ENCODE measurements at regions not wholly inside any gene's neighbourhood (a gene's known extent, or its start where the extent isn't known, plus 50 kb on each side); places are given as distances from the start of the nearest gene placed in this dataset.
A peak's percentile ranks its signal among the peaks of the same experiment; 100 is the strongest.
"Not testable (repeated sequence)": the region's sequence is repeated elsewhere in the genome, so short reads cannot be mapped to it uniquely, and the experiment has no call there.

DNA sequence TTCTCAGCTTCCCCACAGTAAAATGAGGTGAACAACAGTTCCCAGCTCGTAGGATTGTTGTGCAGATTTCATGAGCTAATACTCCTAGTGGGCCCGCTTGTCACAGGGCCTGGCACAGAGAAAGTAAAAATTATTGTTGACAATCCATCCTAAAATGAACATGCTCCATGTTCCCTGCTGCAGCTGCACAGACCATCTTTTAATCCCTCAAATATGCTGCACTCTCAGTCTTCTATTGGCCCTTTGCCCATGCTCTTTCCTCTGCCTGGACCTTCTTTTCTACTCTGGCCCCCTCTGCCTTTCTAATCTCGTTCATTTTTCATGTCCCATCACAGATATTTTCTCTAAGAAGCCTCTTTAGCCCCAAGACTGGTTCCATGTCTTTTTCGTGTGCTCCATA is 117.7 kb upstream of the NR3C1 start:
- no peak for DNase-seq

DNA sequence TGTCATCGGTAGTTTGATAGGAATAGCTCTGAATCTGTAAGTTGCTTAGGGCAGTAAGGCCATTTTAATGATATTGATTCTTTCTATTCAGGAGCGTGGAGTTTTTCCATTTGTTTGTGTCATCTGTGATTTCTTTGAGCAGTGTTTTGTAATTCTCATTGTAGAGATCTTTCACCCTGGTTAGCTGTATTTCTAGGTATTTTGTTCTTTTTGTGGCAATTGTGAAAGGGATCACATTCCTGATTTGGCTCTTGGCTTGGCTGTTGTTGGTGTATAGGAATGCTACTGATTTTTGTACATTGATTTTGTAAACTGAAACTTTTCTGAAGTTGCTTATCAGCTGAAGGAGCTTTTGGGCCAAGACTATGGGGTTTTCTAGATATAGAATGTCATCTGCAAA is 115.7 kb upstream of the NR3C1 start:
- not testable (repeated sequence) for DNase-seq

DNA sequence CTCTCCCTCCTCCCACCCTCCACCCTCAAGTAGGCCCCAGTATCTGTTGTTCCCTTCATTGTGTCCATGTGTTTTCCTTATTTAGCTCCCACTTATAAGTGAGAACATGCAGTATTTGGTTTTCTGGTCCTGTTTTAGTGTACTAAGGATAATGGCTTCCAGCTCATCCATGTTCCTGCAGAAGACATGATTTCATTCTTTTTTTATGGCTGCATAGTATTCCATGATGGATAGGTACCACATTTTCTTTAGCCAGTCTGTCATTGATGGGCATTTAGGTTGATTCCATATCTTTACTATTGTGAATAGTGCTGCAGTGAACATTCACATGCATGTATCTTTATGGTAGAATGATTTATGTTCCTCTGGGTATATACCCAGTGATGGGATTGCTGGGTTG is 114.3 kb upstream of the NR3C1 start:
- not testable (repeated sequence) for DNase-seq

DNA sequence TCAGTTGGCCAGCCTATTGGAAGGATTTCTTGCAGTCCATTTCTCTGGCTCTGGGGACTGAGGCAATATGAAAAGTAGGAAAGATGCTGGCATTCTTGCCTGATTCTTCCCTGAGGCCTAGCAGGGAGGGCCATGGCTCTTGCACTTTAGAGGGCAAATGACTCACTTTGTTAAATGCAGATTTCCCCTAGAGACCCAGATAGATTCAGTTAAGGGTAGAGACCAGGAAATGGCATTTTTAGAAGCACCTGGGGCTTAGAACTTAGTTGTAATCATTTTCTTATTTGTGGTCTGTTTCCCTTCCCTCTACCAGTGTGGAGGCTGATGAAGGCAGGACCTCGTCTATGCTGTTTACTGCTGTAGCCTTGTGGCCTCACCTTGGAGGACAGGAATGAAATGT is 112.8 kb upstream of the NR3C1 start:
- DNase-seq = no peak

DNA sequence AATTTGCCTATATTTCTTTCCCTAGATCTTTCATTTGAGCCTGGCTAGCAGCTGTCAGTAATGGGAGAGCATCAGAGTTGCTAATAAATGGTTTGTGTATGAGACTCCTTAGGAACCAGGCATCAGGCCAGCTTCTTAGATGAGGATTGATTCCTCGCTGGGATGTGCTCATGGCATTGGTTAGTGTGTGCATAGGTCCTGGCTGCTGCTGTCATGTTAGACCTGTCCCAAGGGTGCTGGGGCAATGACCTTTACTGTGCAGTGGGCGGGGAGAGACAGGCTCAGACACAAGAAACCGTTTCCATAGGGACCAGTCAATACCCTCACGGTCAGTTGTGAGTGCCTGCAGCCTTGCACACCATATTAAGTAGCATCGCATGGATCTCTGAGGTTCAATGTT is 112.3 kb upstream of the NR3C1 start:
- peak; percentile 69 for DNase-seq

DNA sequence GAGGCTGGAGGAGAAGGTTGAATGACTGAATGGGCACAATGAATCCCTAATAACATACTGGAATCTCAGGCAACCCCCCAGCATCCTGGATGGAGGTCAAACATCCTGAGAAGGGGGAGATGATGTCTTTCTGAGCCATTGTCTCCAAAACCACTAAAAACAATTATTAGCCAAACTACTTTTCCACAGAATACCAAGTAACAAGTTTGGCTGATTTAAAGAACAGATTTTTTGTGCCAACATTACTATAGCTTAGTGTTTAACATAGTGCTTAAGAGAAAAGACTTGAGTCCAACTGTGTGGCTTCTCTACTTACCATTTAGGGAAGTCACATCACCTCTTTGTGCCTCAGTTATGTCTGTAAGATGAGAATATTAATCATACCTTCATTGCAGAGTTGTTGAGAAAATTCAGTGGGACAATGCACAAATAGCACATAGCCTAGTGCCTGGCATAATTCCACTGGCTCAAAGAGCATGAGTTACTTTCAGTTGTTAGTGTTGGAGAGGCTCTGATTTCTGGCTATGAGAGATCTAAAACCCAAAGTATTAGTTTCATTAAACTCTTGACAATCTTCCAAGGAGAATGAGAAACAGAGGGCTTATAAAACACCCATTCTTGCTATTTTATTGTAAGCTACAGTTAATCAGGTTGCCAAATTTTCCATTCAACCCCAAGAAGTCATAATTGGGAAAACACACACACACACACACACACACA is 111.3 kb upstream of the NR3C1 start:
- peak; percentile 68 for DNase-seq

DNA sequence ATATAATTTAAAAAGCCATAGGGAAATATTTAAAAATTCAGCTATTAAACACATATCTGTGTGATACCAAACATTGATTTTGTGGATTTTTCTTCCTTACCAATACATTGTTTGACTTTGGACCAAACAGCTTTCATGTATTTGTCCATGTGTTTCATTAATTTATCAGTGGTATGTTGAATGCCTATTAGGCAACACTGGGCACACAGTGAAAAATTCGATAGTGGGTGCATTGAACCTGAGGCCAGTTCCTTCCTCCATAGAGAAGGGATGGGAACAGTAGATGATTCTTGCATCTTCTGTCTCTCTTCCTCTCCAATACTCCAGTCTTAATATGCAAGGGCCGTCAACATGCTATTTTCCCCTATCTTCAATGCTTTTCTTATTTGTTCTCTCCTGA is 110.2 kb upstream of the NR3C1 start:
- no peak for DNase-seq

DNA sequence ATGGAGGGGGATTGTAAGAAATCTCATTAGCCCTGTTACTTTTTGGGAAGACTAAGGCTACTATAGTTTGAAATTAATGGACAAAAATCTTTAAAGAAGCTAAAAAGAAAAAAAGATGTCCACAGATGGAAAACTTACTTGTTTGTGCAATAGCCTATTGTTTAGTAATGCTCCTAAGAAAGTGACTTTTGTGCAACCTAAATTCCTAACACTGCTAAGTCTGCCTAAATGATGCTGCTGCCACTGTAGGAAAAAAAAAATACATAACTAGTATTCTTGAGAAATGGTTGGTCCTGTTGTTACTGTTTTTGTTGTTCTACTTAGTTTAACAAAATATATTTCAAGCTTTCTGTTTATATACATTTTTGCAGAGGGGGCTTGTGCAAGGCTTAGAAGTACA is 108.2 kb upstream of the NR3C1 start:
- no peak for DNase-seq

DNA sequence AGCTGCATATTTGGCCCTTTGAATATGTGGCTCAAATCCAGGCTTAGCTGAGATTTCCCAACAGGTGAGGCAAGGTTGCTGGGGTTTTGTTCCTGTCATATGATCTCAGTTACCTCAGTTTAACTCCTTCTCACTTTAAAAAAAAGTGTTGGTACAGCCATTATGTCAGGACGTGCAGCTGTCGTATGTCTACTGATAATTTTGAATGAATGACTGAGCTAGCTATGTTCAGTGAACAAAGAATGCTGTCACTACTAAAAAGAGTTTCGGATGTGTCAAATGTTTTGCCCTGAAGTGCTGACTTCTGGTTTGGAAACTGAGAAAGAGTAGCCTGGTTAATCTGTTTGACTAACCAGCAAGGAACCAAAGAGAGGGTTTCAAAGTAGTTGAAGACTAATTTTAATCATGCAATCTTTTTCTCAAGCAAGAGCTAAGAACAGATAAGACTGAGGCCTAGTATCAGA is 106.3 kb upstream of the NR3C1 start:
- DNase-seq = no peak

DNA sequence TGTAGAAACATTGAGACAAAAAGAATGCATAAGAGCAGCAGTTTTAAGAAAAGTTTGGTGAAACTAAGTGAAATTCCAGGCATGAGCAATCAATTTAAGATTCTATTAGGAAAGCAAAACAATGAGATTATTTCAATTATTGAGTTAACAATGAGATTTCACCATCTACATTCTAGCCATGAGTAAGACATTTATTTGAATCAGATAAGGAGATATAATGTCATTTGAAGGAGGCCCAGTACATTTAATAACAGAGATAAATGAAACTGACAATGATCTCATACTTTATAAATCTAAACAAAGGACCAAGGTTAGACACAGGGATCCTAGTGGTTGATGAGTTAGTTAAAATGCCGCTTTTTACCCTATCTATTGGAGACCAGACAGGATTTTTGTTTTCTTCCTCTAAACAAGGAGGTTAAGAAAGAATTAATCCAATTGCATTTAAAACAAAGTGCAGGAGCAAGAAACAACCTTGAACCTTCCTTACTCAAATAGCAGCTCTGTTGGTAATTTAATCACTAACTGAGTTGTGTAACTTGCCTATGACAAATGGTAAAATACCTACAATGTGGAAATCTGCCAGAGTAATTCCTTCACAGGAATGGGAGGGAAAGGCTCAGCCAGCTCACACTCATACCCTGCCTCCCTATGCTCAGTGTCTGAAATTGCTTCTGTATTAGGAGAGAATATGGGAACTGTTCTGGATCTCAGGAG is 103.5 kb upstream of the NR3C1 start:
- DNase-seq = peak; percentile 96

DNA sequence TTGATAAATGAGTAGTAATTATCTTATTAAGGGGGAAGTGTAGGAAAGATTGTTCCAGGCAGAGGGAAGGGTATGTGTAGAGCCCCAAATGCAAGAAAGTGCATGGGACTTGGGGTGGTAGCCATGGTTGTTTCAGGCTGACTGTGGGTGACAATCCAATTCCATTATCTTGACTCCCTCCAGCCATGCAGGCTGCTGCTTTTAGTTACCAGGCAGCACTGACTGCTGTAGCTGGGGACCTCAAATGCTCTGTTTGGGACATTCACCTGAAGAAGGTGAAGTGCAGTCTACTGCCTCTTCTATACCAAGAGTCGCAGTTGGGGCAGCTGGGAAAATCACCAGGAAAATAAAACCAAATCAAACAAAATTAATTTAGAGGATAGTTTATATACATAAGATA is 102.4 kb upstream of the NR3C1 start:
- no peak for DNase-seq

DNA sequence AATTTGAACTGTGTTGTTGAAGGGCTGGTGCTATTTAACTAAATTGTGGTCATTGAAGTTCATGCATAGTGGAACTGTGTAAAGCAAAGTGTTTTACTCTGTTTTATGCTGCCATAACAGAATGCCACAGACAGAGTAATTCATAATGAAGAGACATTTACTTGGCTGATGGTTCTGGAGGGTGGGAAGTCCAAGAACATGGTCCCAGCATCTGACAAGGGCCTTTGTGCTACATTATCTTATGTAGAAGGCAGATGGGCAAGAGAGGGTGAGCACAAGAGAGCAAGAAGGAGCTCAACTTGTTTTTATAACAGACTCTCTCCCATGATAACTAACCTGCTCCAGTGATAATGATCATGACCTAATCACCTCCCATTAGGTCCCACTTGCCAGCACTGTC is 101.9 kb upstream of the NR3C1 start:
- DNase-seq = no peak

DNA sequence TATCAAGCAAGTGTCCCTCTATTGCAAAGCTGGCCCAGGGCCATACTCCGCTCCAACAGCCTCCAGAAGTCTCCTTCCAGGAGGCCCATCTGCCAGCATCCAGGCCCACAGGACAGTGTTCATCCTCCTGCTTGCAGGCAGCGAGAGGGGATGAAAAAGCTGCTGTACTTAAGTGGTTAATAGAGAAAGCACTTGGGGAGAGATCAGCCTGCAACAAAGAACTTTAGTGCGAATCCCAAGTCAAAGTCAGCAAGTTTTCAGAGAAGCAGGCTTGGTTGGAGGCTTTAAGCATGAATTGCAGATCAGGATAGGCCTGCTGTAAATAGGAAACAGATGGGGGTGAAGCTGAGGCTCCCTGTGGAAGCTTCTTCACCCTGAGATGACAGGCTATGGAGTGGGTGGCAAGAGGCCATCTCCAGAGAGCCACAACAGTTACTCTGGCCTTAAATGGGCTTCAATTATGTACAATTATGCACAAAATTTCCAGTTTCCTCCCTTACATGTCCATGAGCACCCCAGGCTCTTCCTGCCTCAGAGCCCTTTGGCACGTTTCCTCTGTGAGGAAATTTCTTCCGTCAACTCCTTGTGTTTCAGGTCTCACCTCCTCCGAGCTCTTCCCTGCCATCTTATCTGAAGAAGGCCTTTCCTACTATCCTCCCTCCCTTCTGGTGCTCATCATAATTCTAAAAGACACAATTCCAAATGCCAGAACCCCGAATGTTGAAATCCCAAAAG is 98.0 kb upstream of the NR3C1 start:
- DNase-seq = peak; percentile 70

DNA sequence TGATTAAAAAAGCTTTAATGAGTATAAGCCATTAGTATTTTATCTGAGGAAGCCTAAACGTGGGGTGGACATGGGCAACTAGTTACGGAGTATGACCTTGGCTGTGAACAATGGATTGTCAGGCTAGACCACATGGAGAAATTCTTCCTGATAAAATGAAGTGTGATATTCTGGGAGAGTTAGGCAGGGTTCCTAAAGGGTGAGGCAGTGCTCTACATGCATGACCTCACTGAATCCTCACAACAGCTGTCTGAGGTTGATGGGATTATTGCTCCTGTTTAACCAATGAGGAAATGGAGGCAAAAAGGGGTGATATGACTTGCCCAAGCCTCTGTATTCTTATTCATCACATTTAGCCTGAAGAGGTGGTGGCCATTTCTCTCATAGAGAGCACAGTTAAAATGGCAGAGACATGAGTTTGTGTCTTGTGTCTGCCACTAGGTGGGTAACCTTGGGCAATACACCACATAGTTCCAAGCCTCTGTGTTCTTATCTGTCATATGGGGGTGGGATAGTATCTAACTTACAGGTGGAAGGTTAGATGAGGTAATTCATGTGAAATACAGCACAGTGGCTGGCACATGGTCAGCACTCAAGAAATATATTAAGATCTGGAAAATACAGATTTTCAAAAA is 96.1 kb upstream of the NR3C1 start:
- no peak for DNase-seq

DNA sequence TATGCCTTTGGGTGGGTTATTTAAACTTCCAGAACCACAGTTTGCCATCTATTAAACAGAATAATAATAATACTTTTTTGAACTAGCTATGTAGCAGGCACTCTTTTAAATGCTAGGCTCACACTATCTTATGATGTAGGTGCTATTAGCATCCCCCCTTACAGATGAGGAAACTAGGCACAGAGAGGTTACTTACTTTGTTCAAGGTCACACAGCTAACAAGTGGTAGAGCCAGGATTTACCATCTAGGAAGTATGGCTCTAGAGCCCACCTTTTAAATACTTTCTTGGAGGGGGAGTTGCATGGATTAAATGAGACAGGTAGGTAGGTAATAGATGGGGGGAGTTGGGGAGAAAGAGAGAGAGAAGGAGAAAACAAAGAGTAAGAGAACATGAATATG is 95.3 kb upstream of the NR3C1 start:
- no peak for DNase-seq

DNA sequence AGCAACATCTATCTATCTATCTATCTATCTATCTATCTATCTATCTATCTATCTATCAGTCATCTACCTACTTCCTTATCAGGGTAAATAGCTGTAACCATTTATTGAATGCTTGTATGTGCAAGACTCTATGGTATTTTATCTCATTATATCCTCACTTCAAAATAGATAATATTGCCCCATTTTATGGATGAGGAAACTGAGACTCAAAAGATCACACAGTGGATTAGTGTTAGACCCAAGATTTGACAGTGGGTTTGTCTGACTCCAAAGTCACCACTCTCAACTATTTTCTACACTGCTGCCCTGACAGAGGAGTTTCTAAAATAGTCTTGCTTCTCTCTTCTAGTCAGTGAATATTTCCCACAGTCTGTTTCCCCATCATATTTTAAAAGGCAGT is 94.3 kb upstream of the NR3C1 start:
- no peak for DNase-seq

DNA sequence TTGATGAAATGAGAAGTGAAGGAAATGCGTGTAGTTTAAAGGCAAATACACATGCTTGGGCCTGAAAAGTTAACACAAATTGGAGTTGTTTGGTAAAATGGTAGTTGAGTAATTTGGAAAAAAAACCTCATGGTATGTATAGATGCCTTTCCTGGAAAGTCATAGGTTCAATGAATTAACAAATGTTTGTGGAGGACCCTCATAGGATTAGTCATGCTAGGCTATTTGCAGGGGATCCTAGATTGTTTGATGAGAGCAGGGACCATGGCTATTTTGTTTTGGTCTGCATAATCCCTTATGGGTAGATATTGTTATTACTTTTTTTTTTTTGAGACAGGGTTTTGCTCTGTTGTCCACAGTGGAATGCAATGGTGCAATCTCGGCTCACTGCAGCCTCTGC is 93.5 kb upstream of the NR3C1 start:
- peak; percentile 84 for DNase-seq

DNA sequence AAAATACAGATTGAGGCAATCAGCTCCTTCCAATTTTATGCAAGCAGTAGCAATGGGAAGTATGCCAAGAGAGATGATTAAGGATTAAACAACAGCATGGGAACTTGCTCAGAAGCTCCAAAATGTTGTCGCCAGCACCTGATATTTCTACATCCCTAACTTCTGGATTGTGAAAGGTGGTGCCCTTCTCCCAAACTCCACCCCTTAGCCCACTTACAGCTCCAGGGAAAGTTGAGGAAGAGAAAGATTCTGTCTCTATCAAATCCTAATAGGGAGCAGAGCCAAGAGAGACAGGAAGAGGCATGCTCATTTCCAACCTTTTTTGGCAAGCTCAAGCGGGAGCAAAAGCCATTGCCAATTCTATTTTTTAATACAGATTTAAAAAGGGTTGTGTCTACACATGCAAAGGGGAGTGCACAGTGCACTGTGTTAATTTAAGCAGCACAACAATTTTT is 92.4 kb upstream of the NR3C1 start:
- peak; percentile 87 for DNase-seq

DNA sequence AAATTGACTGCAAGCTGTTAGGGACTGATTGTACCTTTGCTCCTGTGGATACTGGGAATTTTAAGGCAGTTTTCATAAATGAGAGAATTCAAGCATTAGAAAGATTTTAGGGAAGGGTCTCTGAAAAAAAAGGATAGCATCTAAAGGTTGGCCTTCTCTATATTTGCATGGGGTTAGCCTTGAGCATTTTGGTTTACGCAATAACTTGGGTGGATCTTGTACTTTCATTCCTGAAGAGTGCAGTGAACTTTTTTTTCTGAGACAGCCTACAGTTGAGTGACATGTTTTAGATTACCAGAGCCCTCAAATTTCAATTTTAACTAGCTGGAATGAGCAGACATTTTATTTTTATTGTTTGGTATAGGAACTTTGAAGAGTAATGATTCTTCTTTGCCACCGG is 91.6 kb upstream of the NR3C1 start:
- DNase-seq = peak; percentile 58

DNA sequence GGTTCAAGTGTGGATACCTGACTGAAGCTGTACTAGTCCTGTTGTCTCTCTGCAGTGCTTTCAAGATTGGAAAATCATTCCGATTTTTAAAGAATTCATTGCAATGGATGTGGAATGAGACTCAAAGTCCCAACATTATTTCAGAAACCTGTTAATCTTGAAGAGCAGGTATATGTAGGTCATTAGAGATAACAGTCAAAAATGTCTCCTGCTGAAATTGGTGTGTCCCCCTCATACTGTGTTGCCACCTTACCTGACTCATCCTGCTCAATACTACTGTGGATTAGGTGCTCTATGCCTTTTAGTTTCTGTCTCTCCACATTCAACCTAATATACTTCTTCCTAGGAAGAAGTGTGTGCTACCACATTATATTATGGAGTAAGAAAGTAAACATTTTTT is 91.1 kb upstream of the NR3C1 start:
- no peak for DNase-seq

DNA sequence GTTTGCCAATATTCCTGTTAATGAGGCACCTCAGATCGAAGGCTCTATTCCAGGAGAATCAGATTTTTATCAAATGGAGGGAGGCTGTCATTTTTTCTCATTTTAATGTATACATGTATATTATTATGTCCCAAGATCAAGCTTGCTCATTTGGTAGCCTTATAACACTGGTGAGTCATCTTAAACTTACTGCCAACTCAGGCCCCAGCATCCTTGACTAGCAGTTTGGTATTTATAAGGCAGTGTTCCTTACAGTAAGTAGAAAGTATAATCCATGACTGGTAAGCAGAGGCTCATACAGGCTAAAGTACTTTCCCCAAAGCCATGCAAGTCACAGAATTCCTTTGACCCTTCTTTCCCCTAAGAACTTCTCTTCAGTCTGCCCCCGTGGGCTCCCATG is 90.7 kb upstream of the NR3C1 start:
- peak; percentile 91 for DNase-seq

DNA sequence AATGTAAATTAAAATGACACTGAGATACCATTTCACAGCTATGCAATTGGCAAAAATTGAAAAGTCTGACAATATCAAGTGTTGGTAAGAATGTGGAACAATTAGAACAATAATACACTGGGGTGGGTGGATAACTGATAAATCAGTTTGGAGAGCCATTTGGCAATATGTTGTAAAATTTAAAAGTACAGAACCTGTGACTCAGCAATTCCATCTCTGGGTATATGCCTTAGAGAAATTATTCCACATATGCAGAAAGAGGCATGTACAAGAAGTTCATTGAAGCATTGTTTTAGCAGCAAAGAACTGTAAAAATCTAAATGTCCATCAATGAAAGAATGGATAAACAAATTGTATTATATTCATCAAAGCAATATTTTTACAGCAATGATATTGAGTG is 89.3 kb upstream of the NR3C1 start:
- DNase-seq = no peak

DNA sequence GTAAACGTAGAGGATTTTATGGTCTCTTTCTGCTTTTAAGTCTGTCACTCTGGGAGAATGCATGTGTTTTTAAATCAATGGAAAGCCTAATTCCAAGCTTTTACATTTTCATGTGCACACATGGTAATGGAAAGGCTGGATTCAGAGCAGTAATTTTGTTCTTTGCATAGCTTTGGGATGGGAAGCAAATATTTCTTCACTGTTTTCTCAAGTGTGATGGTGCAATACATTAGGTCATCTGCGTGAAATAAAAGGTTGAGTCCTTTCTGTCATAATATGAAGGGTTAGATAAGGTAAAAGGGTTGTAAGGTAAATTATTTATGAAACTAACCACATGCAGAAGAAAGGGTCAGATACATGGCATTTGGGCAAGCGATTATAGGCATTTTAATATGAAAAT is 88.2 kb upstream of the NR3C1 start:
- no peak for DNase-seq

All from fibroblast of skin of right biceps (primary cell).